Sigmoid colon (tissue), 6 donors: ENCODE measurements at regions not wholly inside any gene's neighbourhood (a gene's known extent, or its start where the extent isn't known, plus 50 kb on each side); places are given as distances from the start of the nearest gene placed in this dataset.

Experiments
- DNase-seq: peaks from one replicate; pipeline ENCODE4 v3.0.0-alpha.2; 2019
- H3K27ac ChIP-seq, 4 donors: fragments of 200-600 bp; sonication (generic); one replicate each; pipeline ENCODE4 v1.5.1; 2016 to 2019; ENCODE audit warnings: mild to moderate bottlenecking in 1 of 4
- H3K27me3 ChIP-seq, 3 donors: fragments of 200-600 bp; sonication (generic); one replicate each; pipeline ENCODE4 v1.5.1; 2019; ENCODE audit warnings: mild to moderate bottlenecking in 1 of 3
- H3K36me3 ChIP-seq, 4 donors: fragments of 200-600 bp; sonication (generic); one replicate each; pipeline ENCODE4 v1.5.1; 2016 to 2019
- H3K4me1 ChIP-seq, 4 donors: fragments of 200-600 bp; sonication (generic); one replicate each; pipeline ENCODE4 v1.5.1; 2017 to 2019
- H3K4me3 ChIP-seq, 4 donors: fragments of 200-600 bp; sonication (generic); one replicate each; pipeline ENCODE4 v1.5.1; 2017 to 2019; ENCODE audit warnings: mild to moderate bottlenecking in 2 of 4, moderate library complexity in 1 of 4
- H3K9me3 ChIP-seq, 4 donors: fragments of 200-600 bp in 3 of 4; sonication (generic) in 3 of 4; one replicate each; pipeline versions ENCODE4 v1.5.1 to v1.6.1; 2013 to 2019
- CTCF ChIP-seq, 4 experiments: fragments of 450-650 bp in 3 of 4; fragments of 200-600 bp in 1 of 4; IDR thresholded peaks; one replicate each; pipeline ENCODE4 v1.5.1; 2016 to 2019; ENCODE audit warnings: antibody characterized with exemption in 4 of 4, mild to moderate bottlenecking in 3 of 4, moderate library complexity in 2 of 4
- EP300 ChIP-seq, 4 donors: sonication (generic); formaldehyde crosslinking; IDR thresholded peaks; one replicate each; pipeline ENCODE4 v1.6.1; 2017; ENCODE audit warnings: antibody characterized with exemption in 4 of 4
- POLR2A ChIP-seq, 2 donors: fragments of 450-650 bp; IDR thresholded peaks; one replicate each; pipeline ENCODE4 v1.6.1; 2016; ENCODE audit warnings: antibody characterized with exemption in 2 of 2, mild to moderate bottlenecking in 2 of 2, moderate library complexity in 2 of 2
- POLR2AphosphoS5 ChIP-seq, 4 donors: sonication (generic); formaldehyde crosslinking; IDR thresholded peaks; one replicate each; pipeline ENCODE4 v1.6.1; 2017; ENCODE audit warnings: antibody characterized with exemption in 4 of 4
- WGBS, 2 donors: extraction: QIAGEN DNeasy Blood & Tissue Kit; methylation state at CpG; one replicate each; pipeline ENCODE4 v1.1.7; 2013; 5-methylcytosine and 5-hydroxymethylcytosine counted together
- intact Hi-C: fragments of 100-400 bp; cut with DNase I; formaldehyde crosslinking; loops from one replicate; pipeline ENCODE4 v1.15.1; 2023
- donor health status: healthy with polysubstance abuse.
- donor health status: healthy.

DNA sequence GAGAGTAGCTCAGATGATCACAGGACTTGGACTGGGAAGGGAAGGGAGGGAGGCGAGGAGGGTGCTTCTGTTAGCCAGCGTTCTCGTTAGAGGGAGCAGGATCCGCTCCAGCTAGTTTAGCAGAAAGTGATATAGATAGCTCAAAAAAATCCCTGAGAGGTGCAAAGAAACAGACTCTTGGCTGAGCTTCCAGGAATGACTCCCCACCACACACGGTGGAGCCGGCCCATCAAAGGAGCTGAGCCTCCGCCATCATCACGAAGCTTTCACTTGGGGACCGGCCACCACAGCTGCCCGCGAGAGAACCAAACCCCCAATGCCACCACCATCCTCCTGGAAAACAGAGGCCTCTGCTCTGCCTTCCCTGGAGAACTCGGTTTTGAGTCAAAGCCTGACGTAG is 124.6 kb upstream of the BCL2L14 start:
- no peak for TF ChIP-seq POLR2AphosphoS5 (IDR thresholded peaks at IDR 0.05)
- no peak for TF ChIP-seq EP300 (IDR thresholded peaks at IDR 0.05)
- no peak for TF ChIP-seq POLR2A (IDR thresholded peaks at IDR 0.05)
- TF ChIP-seq CTCF (IDR thresholded peaks at IDR 0.05), result no peak

GRCh38 chr12:11947213-11947612 is 123.5 kb upstream of the BCL2L14 start:
- Histone ChIP-seq H3K36me3 (no peaks in the 10 kb centered on the region), H3K9me3 (no peaks in the 10 kb centered on the region), H3K27ac (no peak overlapping the region), H3K4me3 (no peak overlapping the region), H3K4me1 (no peaks in the 10 kb centered on the region), H3K27me3 (no peaks in the 10 kb centered on the region)
- no peak for TF ChIP-seq POLR2A (IDR thresholded peaks at IDR 0.05)
- TF ChIP-seq EP300 (IDR thresholded peaks at IDR 0.05), result no peak
- TF ChIP-seq POLR2AphosphoS5 (IDR thresholded peaks at IDR 0.05), result no peak
- no peak for TF ChIP-seq CTCF (IDR thresholded peaks at IDR 0.05)
- no peak for DNase-seq
- intact Hi-C loops, result no loop called here
- WGBS, 2 donors, result 59 to 72% methylated on average over 6 of the region's 6 CpGs

More for the DNA sequence above, 124.6 kb upstream of the BCL2L14 start:
- Histone ChIP-seq H3K27ac (no peak overlapping the region), H3K27me3 (no peaks in the 10 kb centered on the region), H3K9me3 (no peaks in the 10 kb centered on the region), H3K4me1 (no peaks in the 10 kb centered on the region), H3K36me3 (no peaks in the 10 kb centered on the region), H3K4me3 (no peak overlapping the region)
- WGBS, 2 donors, result 95 to 97% methylated on average over 13 of the region's 13 CpGs
- intact Hi-C loops, result no loop called here
- DNase-seq, result no peak

- 13 to 33% methylated on average over 9 of the region's 9 CpGs for WGBS, 2 donors
- H3K27ac ChIP-seq, result no peak overlapping the region
- H3K4me1 ChIP-seq, result no peaks in the 10 kb centered on the region
- no peak overlapping the region for H3K4me3 ChIP-seq
- no peak for DNase-seq
- intact Hi-C loops, result no loop called here
- H3K9me3 ChIP-seq, result no peaks in the 10 kb centered on the region
- H3K36me3 ChIP-seq, result no peaks in the 10 kb centered on the region
- no peaks in the 10 kb centered on the region for H3K27me3 ChIP-seq
- TF ChIP-seq POLR2A (IDR thresholded peaks at IDR 0.05) (no peak), EP300 (IDR thresholded peaks at IDR 0.05) (no peak), POLR2AphosphoS5 (IDR thresholded peaks at IDR 0.05) (no peak), CTCF (IDR thresholded peaks at IDR 0.05) (no peak)
Measured at GRCh38 chr12:11949738-11950411, 120.9 kb upstream of the BCL2L14 start.

DNA sequence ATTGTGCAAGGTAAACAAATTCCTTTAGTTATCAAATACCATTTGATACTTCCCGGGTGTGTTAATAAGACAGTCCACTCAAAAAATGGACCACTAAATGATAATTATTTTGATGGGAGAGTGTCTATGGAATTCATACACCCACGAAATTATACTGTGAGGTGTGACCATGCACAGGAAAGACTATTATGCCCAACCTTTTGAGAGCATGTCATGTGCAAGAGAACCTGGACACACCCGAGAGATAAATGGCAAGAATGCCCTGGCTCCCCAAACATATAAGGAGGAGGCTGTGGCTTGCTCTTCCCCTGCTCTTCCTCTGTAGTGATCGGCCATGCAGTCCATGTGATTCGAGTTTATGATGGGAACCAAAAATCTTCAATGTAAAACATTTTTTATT is 119.5 kb upstream of the BCL2L14 start:
- 78 to 82% methylated on average over 5 of the region's 5 CpGs for WGBS, 2 donors

More for the DNA sequence above, 119.5 kb upstream of the BCL2L14 start:
- H3K9me3 ChIP-seq, result no peaks in the 10 kb centered on the region
- no peak overlapping the region for H3K4me3 ChIP-seq
- TF ChIP-seq POLR2A (IDR thresholded peaks at IDR 0.05), result no peak
- TF ChIP-seq POLR2AphosphoS5 (IDR thresholded peaks at IDR 0.05), result no peak
- no peak for TF ChIP-seq CTCF (IDR thresholded peaks at IDR 0.05)
- no peak for TF ChIP-seq EP300 (IDR thresholded peaks at IDR 0.05)
- intact Hi-C loops, result no loop called here
- H3K27ac ChIP-seq, result no peak overlapping the region
- no peaks in the 10 kb centered on the region for H3K4me1 ChIP-seq
- no peak for DNase-seq
- H3K36me3 ChIP-seq, result no peaks in the 10 kb centered on the region
- no peaks in the 10 kb centered on the region for H3K27me3 ChIP-seq
